AG08395 (cell line): ENCODE measurements at regions not wholly inside any gene's neighbourhood (a gene's known extent, or its start where the extent isn't known, plus 50 kb on each side); places are given as distances from the start of the nearest gene placed in this dataset.

Source experiments
- DNase-seq: peaks from one replicate; pipeline ENCODE4 v3.0.0; 2012; ENCODE audit warnings: mixed read lengths, low spot score

DNA sequence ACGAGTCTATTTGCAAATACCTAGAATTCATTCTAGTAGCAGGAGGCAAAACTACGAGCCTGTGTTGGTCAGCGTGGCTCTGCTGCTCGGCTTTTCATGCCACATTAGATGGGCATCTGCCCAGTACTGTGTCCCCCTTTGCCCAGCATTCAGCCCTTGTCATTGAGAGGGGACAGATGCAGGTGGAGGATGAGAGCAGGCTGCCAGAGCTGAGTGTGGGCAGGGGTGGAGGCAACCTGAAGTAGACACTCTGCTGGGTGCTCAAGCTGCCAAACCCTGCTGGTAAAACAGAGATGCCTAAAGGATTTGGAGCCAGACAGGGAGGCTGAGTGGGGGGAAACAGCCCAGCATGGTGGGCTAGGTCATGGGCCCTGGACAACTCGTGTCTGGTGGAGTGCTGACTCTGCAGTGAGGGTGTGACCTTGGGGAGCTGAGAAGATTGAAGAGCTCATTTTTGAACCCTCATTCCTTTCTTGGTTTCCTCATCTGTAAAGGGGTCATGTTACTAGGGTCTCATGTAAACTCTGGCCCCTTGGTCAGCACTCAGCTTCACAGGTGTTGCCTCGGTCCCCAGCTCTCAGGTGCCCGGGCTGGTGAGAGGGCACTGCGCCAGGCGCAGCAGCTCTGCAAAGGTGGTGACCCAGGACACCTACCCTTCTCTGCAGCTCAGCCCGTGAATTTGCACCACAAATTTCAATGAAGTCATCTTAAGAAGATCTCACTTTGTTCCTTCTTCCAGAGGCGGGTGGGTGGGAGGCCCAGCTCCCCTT, 64.2 kb upstream of the BHLHE23 start:
- no peak for DNase-seq

DNA sequence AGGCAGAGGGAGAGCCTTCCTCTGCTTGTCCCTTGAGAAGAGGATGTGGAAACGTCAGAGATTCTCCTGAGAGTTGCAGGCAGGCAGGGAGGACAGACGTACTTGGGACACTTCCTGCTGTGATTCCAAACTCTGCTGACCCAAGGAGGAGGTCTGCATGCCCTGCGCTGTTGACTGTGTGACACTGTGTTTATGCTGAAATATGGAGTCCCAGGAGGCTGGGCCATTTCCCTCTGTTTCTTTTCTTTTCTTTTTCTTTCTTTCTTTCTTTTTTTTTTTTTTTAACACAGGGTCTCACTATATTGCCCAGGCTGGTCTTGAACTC, 63.5 kb upstream of the BHLHE23 start:
- DNase-seq, result no peak

DNA sequence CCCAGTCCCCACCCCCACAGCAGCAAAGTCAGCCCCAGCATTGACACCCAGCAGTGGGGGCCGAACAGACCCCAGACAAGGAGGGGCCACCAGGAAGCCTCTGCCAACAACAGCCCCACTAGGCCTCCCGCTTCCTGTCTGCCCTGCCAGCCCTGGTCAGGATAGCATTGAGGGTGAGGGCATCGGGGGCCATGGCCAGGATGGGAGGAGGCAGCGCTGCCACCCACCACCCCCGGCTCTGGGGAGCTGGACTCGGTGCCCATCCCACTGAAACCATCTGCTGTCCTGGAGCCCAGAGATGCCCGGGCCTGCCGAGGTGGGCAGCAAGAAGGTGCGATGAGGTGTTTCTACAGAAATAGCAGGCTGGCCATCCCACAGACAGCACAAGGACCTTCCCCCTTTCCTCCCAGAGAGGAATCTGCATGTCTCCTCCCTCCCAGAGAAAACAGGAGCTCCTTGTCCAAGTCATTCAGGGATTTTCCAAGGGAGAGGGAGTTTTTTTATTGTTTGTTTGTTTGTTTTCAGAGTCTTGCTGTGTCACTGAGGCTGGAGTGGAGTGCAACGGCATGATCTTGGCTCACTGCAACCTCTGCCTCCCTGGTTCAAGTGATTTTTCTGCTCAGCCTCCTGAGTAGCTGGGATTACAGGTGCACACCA, 62.1 kb upstream of the BHLHE23 start:
- DNase-seq, result no peak

DNA sequence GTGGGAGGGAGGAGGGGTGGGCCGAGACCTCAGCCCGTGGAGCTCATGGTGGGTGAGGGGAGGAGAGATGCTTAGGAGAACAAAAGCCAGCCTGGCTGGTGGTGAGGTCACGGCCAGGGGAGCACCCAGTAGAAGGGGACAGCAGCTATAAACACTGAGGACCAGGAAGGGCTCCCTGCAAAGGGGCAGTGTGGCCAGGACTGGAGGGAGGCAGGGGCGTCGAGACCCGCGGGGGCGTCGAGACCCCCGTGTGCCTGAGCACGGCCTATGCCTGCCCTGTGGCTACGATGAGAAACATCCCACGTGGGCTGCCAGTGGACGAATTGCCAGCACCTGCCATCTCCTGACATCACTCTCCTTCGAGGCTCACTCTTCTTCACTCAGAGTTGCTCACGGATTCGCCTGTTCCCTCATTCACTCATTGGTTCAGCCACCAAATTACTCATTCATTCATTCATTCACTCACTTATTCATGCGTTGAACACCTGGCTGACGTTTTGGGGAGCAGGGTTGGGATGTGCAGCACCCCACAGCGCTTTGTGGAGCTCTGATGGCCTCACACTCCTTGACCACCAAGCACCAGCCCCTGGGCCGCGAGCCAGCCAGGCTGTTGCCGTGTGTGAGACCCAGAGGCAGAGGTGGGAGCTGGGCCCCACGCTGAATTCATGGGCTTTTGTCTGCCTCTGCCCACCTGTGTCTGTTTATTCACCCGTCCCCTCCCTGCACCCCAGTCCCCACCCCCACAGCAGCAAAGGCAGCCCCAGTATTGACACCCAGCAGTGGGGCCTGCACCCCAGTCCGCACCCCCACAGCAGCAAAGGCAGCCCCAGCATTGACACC, 61.2 kb upstream of the BHLHE23 start:
- DNase-seq, result no peak

DNA sequence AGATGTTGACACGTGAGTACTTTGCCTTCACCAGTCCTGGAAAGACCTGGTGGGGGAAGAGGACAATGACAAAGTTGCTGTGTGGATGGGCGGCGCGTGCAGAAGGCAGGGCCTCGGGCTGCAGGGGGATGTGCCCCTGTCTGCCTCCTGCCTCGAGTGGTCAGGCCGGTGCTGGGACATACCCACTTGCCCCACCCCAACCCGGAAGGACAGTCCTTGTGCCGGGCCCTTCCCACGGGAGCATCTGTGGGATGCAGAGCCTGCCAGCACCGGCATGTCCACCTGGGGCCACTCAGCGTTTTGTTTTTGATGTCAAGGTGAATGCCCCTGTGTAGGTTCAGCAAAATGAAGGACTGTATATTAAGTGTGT, 60.5 kb upstream of the BHLHE23 start:
- DNase-seq, result no peak

DNA sequence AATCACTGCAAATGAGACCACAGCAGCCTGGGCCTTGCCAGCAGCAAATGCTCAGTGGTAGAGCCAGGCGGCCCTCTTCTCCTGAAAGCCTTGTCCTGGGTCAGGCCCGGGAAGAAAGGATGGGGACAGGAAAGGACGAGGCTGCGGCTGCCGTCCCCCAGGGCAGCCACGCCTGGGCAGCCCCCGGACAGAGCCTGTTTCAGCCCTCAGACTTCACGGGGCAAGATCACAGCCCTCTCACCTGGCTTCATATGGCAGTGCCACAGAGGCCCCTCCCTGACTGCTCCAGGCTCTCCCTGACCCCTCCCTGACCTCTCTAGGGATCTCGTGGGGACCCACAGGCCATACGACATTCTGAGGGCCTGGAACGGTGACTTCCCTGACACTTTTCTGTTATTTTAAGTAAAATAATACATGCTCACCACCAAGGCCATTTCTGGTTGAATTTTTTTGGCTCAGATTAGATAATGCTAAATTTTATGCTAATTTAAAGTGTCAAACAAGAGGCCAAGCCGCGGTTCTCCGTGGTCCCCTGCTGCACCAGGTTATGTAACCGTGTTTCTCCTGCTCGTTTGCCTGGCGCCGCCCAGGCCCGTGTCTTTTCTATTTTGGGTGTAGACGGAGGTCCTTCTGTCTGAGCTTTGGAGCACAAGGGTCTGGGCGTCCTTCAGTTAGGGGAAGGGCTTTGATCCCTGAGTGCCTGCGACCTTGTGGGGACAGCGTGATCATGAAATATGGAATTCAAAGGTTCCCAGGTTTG, 59.9 kb upstream of the BHLHE23 start:
- DNase-seq, result no peak

DNA sequence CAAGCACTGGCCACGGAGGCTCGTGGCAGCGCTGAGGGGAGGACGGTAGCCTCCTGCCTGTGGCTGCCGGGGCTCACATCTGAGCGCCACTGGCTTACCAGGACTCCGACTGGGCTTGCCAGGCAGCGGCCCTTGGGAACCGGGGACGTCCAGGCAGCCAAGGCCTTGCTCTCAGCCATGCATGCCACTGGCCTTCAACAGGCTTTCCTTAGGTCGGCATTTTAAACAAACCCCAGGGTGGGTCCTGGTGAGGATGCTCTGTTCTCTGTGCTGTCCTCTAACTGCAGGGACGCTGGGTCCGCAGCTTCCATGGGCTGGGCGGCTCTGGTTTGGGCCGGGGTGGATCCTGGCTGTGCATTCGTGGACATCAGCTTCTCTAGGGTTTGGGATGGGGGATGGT, 59.1 kb upstream of the BHLHE23 start:
- DNase-seq, result no peak

DNA sequence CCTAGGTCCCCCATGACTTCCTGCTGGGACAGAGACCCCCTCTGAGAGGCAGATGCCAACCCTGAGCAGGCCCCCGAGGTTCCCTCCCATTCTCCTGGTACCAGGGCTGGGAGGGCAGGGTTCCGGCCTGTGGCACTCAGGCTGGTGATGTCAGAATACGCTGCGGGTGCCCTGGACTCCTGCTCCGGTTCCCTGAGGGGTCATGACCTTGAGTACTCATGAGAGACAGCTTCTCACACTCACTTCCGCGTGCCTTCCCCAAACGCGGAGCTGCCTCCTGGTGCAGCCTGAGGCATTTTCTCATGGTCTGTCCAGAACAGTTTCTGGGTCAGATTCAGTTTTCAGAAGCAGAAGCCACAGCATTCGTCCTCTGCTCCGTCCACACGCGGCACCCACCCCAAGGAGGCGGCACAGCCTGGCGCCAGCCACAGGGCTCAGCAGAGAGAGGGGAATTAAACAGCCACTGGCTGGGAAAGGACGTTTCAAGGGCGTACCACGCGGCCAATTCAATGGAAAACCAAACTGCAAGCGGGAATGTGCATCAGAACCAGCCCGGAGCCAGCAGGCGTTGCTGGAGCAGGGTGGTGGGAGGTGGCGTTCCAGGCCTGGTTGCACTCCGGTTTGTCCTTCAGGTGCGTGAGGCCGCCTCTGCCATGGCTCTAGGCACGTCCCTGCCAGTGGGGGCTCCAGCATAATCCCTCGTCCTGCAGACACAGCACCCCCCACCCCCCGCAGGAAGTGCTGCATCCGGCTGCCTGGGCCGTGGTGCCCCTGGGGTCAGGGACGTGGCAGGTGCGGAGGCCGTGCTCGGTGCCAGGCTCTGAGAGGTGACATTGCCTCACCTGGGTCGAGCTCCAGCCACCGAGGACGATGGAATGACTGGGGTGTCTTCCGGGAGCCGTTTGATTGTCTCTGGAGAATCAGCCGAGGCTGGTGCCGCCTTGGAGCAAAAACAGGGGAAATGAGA, 58.3 kb upstream of the BHLHE23 start:
- DNase-seq, result no peak

DNA sequence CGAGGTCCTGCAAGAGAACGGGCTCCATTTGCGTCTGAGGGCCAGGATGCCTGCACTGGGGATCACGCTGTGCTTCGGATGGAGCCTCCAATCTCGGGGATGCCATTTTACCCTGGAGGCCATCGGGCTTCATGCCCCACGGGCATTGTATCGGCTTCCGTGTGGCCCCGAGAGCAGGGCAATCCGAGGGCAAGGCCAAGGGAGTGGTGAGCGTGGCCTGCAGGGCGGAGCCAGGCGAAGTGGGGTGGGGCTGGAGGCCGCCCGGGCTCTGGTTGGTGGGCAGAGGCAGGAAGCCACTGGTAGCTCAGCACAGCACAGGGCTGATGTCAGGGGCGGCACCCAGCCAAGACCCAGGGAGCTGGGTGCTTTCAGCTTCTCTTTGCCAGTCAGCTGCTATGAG, 57.5 kb upstream of the BHLHE23 start:
- DNase-seq, result no peak

DNA sequence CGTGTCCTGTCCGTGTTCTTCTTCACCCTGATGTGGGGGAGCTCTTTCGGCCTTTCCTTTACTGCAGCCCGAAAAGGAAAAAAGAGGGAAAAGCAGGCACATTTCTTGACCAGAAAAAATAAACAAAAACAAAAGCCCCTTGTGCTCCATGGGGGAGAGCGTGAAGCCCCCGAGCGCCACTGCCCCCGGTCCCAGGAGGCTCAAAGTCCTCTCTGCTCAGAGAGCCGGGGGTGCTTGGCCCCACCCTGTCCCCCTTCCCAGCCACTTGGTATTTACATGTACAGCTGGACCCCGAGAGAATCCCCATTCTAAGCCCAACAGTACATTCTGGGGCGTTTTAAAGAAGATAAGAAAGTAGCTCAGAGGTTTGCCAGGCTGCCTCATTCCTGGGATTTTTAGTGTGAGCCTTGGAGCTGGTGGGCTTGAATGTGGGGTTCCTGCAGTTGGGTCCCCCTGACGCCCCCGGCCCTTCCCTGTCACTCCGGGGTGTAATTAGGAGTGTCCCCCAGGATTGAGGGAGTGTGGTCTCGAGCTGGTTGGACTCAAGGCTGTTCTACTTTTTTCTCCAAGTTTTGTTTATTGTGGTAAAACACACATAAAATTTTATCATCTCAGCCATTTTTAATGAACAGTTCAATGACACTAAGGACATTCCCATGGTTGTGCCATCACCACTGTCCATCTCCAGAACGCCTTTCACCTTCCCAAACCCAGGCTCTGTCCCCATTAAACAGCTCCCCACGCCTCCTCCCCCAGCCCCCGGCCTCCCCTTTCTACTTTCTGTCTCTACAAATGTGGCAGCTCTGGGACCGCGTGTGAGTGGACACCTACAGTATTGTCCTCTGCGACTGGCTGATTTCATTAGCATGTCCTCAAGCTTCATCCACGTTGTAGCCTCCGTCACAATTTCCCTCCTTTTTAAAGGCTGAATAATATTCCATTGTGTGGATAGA, 55.7 kb upstream of the BHLHE23 start:
- DNase-seq, result no peak

DNA sequence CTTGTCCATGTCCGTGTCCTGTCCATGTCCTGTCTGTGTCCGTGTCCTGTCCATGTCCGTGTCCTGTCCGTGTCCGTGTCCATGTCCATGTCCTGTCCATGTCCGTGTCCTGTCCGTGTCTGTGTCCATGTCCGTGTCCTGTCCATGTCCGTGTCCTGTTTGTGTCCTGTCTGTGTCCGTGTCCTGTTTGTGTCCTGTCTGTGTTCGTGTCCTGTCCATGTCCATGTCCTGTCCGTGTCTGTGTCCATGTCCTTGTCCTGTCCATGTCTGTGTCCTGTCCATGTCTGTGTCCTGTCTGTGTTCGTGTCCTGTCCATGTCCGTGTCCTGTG, 55.0 kb upstream of the BHLHE23 start:
- DNase-seq, result no peak

DNA sequence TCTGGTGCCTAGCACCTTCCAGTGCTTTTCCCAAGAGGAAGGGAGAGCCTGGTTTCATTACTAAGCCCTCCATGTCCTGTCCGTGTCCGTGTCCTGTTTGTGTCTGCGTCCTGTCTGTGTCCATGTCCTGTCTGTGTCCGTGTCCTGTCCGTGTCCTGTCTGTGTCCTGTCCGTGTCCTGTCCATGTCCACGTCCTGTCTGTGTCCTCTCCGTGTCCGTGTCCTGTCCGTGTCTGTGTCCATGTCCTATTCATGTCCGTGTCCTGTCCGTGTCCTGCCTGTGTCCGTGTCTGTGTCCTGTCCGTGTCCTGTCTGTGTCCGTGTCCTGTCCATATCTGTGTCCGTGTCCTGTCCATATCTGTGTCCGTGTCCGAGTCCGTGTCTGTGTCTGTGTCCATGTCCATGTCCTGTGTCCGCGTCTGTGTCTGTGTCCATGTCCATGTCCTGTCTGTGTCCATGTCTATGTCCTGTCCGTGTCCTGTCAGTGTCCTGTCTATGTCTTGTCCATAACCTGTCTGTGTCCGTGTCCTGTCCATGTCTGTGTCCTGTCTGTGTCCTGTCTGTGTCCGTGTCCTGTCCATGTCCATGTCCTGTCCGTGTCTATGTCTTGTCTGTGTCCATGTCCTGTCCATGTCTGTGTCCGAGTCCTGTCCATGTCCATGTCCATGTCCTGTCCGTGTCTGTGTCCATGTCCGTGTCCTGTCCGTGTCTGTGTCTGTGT, 54.4 kb upstream of the BHLHE23 start:
- no peak for DNase-seq

DNA sequence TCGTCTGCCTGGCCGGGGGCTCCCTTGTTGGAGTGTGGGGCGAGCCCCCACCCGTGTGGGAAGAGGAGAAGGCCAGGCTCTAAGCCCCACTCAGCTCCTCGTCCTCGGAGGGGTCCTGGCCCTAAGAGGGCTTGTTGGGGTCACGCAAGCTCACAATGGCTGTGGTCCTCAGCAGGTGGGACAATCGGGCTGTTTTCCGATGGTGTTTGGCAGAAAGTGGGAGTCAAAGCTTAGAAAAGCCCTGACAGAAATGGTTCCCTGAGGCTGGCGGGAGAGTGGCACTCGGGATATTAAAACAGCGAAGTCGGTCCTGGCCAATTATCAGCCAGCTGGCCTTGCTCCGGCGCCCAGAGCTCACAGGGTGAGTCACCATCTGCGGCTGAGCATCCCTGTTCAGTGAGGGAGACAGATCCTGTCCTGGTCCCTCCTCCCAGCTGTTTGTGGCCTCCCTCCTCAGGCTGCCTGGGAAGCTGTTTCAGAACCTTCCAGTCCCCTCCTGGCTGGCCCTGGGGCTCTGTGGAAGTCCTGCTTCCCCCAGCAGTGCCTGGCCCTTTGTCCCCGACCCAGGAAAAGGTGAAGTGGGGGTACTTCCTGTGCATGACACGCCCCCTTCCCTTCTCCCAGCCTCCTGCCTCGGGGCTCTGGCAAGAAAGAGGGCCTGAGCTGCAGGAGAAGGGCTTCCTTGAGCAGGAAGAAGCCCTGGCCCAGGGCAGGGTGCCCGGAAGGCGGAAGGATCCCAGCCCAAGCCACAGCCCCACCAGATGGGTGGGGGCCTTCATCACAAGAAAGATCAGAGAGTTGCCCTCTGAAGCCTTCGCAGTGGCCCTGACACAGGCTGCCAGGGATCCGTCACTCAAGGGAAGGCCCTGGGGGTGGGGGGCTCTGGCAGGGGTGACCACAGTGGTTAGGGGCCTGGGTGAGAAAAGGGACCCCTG, 53.6 kb upstream of the BHLHE23 start:
- DNase-seq, result peak; percentile 51

DNA sequence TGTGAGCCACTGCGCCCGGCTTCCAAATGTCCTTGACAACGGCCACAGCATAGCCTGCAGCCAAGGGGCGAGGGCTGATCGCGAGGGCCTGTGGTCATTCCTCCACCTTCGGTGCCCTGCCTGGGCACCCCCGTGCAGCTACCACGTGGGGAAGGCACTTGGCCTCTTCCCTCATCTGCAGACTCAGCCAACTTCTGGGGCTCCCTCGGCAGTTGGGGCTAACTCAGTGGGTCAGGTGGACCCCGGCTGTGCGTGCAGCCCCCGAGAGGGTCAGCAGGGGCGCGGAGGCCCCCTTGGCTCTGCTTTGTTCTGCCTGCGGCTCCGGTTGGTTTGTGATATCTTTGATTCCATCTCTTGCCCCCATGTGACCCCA, 52.9 kb upstream of the BHLHE23 start:
- no peak for DNase-seq

DNA sequence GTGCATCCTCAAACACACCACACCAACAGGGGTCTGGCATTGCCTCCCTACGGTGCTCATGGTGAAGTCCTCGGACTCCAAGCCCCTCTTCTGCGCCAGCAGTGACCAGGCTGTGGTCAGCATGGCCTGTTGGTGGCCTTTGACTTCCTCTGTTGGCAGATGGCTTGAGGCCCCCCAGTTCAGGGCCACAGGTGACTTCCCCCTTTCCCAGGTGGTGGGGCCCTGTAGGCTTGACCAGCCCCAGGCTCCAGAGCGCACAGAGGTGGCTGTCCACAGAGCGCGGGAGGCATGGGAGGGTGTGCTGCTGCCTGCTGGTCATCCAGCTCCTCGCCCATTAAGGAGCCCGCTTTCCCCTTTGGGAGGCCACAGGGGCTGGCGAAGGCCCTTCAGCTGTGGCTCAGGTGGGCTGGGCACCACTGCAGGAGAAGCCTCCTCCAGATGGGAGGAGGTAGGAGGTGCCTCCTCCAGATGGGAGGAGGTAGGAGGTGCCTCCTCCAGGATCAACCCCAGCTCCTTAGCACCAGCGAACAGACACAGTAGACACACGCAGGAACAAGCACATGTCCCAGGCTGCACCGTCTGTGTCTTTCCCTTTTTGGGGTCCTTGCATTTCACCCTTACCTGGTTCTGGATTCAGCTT, 52.1 kb upstream of the BHLHE23 start:
- DNase-seq, result no peak

DNA sequence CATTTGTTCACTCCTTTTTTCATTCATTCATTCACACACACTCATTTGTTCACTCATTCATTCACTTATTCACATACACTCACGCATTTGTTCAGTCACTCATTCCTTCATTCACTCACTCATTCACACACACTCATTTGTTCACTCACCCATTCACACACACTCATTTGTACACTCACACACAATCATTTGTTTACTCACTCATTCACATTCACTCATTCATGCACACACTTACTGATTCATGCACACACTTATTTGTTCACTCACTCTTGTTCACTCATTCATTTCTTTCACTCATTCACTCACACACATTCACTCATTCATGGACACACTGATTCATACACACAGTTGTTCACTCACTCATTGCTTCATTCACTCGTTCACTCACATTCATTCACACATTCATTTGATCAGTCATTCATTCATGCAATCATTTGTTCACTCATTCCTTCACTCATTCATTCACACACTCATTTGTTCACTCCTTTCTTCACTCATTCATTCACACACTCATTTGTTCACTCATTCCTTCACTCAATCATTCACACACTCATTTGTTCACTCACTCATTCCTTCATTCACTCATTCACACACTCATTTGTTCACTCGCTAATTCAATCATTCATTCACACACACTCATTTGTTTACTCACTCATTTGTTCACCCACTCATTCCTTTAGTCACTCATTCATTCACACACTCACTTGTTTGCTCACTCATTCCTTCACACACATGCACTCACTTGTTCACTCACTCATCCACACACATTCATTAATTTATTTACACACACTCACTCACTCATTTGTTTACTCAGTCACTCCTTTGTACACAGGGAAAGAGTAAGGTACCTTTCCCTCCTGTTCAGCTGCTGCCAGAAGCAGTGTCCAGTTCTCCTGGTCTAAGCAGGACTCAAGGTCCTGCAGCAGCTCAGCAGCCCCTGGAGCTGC, 50.7 kb upstream of the BHLHE23 start:
- no peak for DNase-seq
